Stimulated activated naive CD8-positive, alpha-beta T cell treated with anti-CD3 and anti-CD28 coated beads, Interleukin-15, amount 100 ng/mL, for 72 hours (primary cell): ENCODE measurements at regions not wholly inside any gene's neighbourhood (a gene's known extent, or its start where the extent isn't known, plus 50 kb on each side); places are given as distances from the start of the nearest gene placed in this dataset.

Experiments used
- ATAC-seq: fragments of 150-1000 bp; cut with Tn5 transposase; 2 replicates; pipeline ENCODE4 v1.10.0; 2021; ENCODE audit warnings: mild to moderate bottlenecking, moderate library complexity
- DNase-seq, 2 donors: peaks; one replicate each; pipeline ENCODE4 v3.0.0; 2021 to 2022
- H3K27ac Mint-ChIP-seq, 2 donors: one replicate each; pipeline ENCODE4 v1.8.0; 2022; ENCODE audit warnings: mild to moderate bottlenecking in 2 of 2, mixed read lengths in 2 of 2, moderate library complexity in 2 of 2
- H3K27me3 Mint-ChIP-seq: one replicate; pipeline ENCODE4 v1.8.0; 2022; ENCODE audit warnings: mixed read lengths
- H3K4me1 Mint-ChIP-seq: one replicate; pipeline ENCODE4 v1.8.0; 2022; ENCODE audit warnings: mild to moderate bottlenecking, mixed read lengths
- H3K4me3 Mint-ChIP-seq, 2 donors: one replicate each; pipeline ENCODE4 v1.8.0; 2022; ENCODE audit warnings: mild to moderate bottlenecking in 2 of 2, mixed read lengths in 2 of 2, moderate library complexity in 1 of 2
- H3K9me3 Mint-ChIP-seq, 2 donors: one replicate each; pipeline ENCODE4 v1.8.0; 2022; ENCODE audit warnings: mixed read lengths in 2 of 2

DNA sequence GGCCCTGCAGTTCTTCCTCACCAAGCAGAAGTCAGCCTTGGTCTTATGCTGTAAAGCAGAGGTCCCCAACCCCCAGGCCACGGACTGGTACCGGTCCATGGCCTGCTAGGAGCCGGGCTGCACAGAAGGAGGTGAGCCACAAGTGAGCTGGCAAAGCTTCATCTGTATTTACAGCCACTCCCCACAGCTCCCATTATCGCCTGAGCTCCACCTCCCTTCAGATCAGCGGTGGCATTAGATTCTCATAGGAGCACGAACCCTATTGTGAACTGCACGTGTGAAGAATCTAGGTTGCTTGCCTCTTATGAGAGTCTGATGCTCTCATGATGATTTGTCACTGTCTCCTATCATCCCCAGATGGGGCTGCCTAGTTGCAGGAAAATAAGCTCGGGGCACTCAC lies 87.6 kb upstream of the NEBL start:
- Mint-ChIP-seq H3K4me3 (no peak overlapping the region), H3K9me3 (peaks cover 6% of the 10 kb centered on the region in 2 donors), H3K27ac (no peak overlapping the region), H3K4me1 (no peaks in the 10 kb centered on the region), H3K27me3 (no peaks in the 10 kb centered on the region)
- ATAC-seq (no peak), DNase-seq (no peak)

DNA sequence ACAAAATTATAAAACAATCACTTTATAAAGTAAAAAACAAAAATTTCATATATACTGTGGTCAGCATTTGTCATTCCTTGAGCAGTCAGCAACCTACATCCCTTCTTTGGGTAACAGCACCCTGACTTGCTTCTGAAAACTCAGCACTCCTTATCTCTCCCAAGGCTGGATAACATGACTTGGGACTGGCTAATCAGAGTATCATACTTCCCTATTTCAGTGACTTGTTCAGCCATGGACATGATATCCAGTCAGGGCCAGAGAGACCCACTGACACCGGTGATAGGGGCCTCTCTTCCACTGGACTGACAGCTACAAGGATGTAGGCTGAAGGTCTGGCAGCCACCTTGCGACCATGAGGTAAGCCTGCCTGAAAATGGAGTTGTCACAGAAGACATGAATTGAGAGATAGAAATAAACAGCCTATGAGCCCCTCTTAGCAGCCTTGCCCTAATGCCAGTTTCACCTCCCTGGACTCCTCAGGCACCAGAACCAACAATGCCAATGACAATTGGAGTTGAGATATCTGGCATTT lies 84.4 kb upstream of the NEBL start:
- H3K27ac Mint-ChIP-seq = no peak overlapping the region
- DNase-seq = no peak
- peaks cover 0 to 6% of the 10 kb centered on the region in 2 donors for H3K9me3 Mint-ChIP-seq
- ATAC-seq = no peak
- no peaks in the 10 kb centered on the region for H3K4me1 Mint-ChIP-seq
- no peak overlapping the region for H3K4me3 Mint-ChIP-seq
- H3K27me3 Mint-ChIP-seq = no peaks in the 10 kb centered on the region

DNA sequence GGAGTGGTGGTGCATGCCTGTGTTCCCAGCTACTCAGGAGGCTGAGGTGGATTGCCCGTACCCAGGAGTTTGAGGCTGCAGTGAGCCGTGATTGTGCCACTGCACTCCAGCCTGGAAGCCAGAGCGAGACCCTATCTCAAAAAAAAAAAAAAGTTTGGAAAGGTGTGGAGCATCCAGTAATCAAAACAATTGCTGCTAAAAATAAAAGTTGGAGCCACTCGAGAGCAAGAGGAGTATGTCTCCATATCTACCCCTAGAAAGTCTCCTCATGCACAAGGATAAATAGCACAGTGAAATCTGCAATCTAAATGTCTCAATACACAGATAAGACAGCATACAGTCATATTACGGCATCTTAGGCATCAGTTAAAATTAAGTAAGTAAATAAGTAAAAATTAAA lies 81.5 kb upstream of the NEBL start:
- Mint-ChIP-seq H3K4me1 (no peaks in the 10 kb centered on the region), H3K27me3 (no peaks in the 10 kb centered on the region), H3K9me3 (peaks cover 0 to 6% of the 10 kb centered on the region in 2 donors), H3K27ac (no peak overlapping the region), H3K4me3 (no peak overlapping the region)
- ATAC-seq = no peak
- DNase-seq = no peak

DNA sequence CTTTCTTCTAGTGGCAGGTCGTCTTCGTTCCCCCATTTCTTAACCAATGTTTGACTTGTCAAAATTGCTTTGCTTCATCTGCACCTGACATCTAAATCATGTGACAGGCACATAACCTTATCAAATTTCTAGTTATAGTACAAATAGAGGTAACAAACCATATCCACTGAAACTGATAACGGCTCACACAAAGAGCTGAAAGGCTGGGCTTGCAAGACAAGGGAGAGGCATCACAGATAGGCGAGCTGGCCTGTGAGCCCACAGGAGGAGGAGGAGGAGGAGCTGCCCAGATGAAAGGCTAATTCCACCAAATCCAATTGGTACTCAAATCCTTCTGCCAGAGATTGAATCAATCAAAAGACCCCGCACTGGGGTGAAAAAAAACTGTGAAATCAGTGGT lies 80.2 kb upstream of the NEBL start:
- Mint-ChIP-seq H3K4me3 (no peak overlapping the region), H3K27me3 (no peaks in the 10 kb centered on the region), H3K4me1 (no peaks in the 10 kb centered on the region), H3K27ac (no peak overlapping the region), H3K9me3 (peaks cover 0 to 6% of the 10 kb centered on the region in 2 donors)
- no peak for DNase-seq
- ATAC-seq = no peak

DNA sequence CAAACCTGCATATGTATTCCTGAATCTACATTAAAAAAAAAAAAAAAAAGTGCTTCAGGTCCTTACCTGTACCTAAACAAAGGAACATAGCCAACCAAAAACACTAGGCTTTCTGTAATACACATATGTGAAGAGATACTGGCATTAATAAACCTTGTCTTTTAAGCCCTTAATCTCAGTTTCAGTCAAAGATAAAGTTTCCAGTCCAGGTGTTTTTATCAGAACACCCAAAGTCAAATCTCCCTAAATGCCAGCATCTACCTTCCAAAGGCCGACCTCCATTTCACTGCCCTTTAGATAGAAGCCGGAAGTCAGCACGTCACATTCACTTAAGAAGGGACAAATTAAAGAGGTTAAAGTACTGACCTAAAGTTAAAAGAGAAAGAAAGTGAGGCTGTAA lies 79.8 kb upstream of the NEBL start:
- Mint-ChIP-seq H3K27ac (no peak overlapping the region), H3K4me3 (no peak overlapping the region), H3K27me3 (no peaks in the 10 kb centered on the region), H3K9me3 (peaks cover 0 to 5% of the 10 kb centered on the region in 2 donors), H3K4me1 (no peaks in the 10 kb centered on the region)
- no peak for ATAC-seq
- DNase-seq = no peak

DNA sequence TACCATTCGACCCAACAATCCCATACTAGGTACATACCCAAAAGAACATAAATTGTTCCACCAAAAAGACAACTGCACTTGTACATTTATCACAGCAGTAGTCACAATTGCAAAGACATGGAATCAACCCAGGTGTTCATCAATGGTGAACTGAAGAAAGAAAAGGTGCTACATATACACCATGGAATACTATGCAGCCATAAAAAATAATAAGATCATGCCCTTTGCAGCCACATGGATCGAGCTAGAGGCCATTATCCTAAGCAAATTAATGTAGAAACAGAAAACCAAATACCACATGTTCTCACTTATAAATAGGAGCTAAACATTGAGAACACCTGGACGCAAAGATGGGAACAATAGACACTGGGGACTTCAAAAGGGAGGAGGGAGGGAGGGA lies 79.3 kb upstream of the NEBL start:
- no peak for DNase-seq
- no peak for ATAC-seq
- Mint-ChIP-seq H3K27ac (no peak overlapping the region), H3K4me1 (no peaks in the 10 kb centered on the region), H3K9me3 (peaks cover 0 to under 1% of the 10 kb centered on the region in 2 donors), H3K27me3 (no peaks in the 10 kb centered on the region), H3K4me3 (no peak overlapping the region)

DNA sequence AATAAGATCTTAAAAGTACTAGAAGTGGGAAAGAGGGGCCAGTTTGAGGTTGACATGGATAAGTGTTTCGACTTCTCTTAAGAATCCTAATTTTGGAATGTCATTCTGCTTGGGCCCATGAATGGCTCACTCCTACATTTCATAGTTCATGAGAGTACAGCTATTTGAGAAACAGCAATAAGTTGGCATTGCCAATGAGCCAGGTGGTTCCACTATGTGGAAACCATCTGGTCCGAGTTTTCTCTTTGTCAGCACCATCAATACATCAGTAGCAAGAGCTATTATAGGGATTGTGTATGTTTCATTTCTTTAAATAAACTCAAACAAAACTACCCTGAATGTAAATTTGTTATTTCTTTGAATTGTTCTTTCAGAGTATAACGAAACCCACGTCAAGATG lies 78.1 kb upstream of the NEBL start:
- ATAC-seq = no peak
- Mint-ChIP-seq H3K27me3 (no peaks in the 10 kb centered on the region), H3K4me1 (no peaks in the 10 kb centered on the region), H3K9me3 (no peaks in the 10 kb centered on the region), H3K27ac (no peak overlapping the region), H3K4me3 (no peak overlapping the region)
- no peak for DNase-seq

DNA sequence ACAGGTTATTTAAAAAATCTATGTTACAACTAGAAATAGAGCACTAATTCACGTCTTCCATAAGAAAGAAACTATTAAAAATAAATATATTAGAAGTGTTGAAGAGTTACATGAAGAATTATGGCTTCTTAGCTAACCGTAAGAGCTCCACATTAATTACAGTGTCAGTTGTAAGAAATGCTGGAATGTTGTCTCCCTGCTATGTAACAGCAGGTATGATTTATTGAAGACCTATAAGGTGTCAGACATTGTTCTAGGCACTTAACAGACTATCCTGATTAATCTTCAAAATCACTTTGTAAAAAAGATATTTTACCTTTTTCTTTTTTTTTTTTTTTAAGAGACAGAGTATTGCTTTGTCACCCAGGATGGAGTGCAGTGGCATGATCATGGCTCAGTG lies 75.8 kb upstream of the NEBL start:
- Mint-ChIP-seq H3K27ac (no peak overlapping the region), H3K4me3 (no peak overlapping the region), H3K27me3 (no peaks in the 10 kb centered on the region), H3K9me3 (no peaks in the 10 kb centered on the region), H3K4me1 (no peaks in the 10 kb centered on the region)
- no peak for DNase-seq
- no peak for ATAC-seq

DNA sequence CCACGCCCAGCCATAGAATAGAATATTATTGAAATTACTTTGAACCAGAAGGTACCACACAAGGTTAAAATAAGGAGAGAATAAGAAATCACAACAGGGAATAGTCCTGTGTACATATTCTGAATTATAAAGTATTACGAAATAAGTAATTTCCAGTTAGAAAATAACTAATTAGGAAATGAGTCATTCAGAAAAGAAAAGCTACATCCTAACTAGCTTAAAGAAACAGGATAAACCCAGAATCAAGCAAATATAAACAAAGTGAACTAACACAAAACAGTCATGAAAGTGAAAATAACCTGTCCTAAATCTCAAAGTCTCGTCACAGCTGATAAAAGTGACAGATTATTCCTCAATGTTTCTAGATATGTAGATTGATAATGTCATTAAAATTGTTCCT lies 74.8 kb upstream of the NEBL start:
- DNase-seq (no peak), ATAC-seq (no peak)
- Mint-ChIP-seq H3K4me1 (no peaks in the 10 kb centered on the region), H3K27ac (no peak overlapping the region), H3K27me3 (no peaks in the 10 kb centered on the region), H3K9me3 (no peaks in the 10 kb centered on the region), H3K4me3 (no peak overlapping the region)

DNA sequence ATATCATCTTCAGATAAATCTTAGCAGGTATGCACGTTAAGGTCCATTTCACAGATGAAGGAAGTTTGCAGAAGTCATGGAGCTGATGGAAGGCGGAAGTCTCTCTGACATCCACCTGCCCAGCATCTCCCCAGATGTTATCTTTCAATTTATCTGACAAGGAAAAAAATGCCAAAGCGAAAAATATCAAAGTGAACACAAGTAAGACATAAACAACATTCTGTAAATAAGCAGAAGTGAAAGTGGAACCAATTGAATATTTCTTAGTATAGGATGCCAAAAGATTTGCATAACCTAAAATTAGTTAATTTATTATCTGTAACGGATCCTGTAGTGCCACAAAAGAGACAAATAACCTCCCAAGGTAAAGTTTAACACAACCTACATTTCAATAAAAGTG lies 73.6 kb upstream of the NEBL start:
- H3K4me1 Mint-ChIP-seq = no peaks in the 10 kb centered on the region
- ATAC-seq (no peak), DNase-seq (no peak)
- H3K27ac Mint-ChIP-seq = no peak overlapping the region
- H3K27me3 Mint-ChIP-seq = no peaks in the 10 kb centered on the region
- no peak overlapping the region for H3K4me3 Mint-ChIP-seq
- H3K9me3 Mint-ChIP-seq = no peaks in the 10 kb centered on the region

DNA sequence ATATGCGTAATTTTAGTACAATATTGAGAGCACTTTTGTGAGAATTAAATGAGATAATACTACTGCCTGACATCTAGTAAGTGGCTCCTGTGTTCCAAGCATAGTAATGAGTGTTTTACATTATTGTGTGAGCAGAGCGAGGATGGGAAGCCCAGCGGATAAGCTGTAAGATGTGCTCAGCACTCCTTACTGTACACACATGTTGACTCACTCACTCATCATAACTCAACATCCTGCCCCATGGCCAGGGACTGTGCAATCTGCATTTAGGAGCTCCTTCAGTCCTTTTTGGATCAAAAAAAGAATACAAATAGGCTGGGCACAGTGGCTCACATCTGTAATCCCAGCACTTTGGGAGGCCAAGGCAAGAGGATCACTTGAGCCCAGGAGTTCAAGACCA lies 72.9 kb upstream of the NEBL start:
- ATAC-seq = no peak
- no peak overlapping the region for H3K4me3 Mint-ChIP-seq
- H3K4me1 Mint-ChIP-seq = no peaks in the 10 kb centered on the region
- no peak for DNase-seq
- H3K27ac Mint-ChIP-seq = no peak overlapping the region
- no peaks in the 10 kb centered on the region for H3K27me3 Mint-ChIP-seq
- peaks cover 3 to 6% of the 10 kb centered on the region in 2 donors for H3K9me3 Mint-ChIP-seq

DNA sequence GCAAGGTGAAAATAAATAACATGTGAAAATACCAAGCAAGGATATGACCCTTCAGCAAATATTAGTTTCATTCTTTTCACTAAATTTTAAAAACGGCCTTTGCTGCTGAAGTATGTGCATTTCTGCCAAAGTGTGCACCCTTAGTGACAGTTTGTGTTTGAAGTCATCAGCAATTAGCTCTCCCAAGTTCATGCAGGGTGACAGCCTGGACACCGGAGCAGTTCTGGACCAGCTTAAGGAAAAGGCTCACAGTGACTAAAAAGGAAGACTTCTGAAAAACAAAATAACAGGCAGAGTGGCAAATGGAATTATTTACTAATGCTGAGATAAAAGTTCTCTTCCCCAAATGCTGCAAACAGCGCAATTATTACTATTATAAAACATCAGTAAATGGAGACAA lies 69.3 kb upstream of the NEBL start:
- Mint-ChIP-seq H3K27ac (no peak overlapping the region), H3K27me3 (no peaks in the 10 kb centered on the region), H3K4me1 (no peaks in the 10 kb centered on the region), H3K4me3 (no peak overlapping the region), H3K9me3 (peaks cover 7 to 10% of the 10 kb centered on the region in 2 donors)
- ATAC-seq (no peak), DNase-seq (no peak)

DNA sequence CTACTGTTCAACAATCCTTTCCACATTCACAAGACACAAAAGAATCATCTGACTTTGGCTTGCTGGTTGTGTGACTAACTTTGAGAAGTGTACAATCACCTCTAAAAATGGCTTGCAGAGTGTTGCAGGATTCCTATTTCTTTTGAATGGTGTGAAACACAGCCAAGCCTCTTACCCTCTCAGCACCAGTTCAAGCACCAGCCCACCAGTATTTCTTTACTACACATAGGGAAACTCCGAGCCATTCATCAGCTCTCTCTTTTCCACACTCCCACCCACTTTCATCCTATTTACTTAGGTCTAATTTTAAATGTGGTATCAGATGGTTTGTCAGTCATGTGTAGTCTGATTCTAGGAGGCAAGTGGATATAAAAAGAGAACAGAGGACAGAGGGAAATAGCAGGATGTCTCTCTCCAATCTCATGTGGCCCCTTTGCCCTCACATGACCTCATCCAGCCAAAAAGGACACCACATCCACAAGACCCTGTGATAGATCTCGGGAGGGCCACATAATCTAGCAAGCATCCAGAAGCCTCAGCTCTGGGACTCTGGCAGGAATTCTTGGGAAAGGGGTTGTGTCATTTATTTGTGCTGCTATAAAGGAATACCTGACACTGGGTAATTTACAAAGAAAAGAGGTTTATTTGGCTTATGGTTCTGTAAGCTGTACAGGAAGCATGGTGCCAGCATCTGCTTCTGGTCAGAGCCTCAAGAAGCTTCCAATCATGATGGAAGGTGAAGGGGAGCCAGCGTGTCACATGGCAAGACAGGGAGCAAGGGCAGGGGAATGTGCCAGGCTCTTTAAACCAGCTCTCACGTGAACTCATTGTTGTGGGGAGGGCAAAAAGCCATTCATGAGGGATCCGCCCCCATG lies 66.8 kb upstream of the NEBL start:
- H3K27me3 Mint-ChIP-seq = no peaks in the 10 kb centered on the region
- no peak overlapping the region for H3K27ac Mint-ChIP-seq
- H3K9me3 Mint-ChIP-seq = peaks cover 7 to 10% of the 10 kb centered on the region in 2 donors
- no peaks in the 10 kb centered on the region for H3K4me1 Mint-ChIP-seq
- DNase-seq (no peak), ATAC-seq (no peak)
- no peak overlapping the region for H3K4me3 Mint-ChIP-seq

DNA sequence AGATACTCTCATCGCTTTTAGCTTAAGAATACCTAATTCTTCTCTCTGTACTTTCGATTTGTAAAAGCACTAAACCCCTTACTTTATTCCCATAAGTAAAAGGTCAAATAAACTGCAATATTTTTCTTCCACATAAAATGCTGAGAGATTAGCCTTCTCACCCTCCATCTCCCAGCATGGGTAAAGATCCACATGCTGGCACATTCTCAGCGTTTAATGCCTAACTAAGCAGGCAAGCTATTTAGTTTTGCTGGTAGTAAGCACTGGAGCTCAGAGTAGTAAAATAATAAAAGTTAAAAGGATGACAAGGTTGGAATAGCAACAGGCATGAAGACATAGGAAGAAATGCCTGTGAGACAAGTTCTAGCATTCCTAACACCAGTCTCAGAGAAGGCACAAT lies 65.9 kb upstream of the NEBL start:
- peaks cover 7 to 10% of the 10 kb centered on the region in 2 donors for H3K9me3 Mint-ChIP-seq
- no peaks in the 10 kb centered on the region for H3K27me3 Mint-ChIP-seq
- H3K4me3 Mint-ChIP-seq = no peak overlapping the region
- ATAC-seq (no peak), DNase-seq (no peak)
- no peak overlapping the region for H3K27ac Mint-ChIP-seq
- no peaks in the 10 kb centered on the region for H3K4me1 Mint-ChIP-seq

DNA sequence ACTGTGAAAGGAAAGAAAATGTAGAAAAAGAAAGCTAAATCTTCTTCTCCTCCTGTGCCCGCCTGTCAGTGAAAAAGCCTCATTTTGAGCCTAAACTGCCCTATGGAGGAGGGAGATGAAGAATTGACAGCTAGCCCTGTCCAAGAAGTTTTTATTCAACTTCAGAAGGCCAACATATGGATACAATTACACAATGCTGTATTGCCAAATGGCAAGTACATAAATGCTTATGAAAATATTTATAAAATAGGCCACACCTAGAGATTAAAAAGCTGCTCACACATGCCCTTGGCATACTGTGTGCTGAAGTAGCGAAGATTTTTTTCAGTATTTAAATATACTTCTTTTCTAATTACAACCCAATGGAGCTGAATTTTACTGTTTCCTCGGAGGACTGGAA lies 65.1 kb upstream of the NEBL start:
- DNase-seq = no peak
- no peak for ATAC-seq
- Mint-ChIP-seq H3K27ac (no peak overlapping the region), H3K4me3 (no peak overlapping the region), H3K27me3 (no peaks in the 10 kb centered on the region), H3K4me1 (no peaks in the 10 kb centered on the region), H3K9me3 (peaks cover 7 to 10% of the 10 kb centered on the region in 2 donors)

DNA sequence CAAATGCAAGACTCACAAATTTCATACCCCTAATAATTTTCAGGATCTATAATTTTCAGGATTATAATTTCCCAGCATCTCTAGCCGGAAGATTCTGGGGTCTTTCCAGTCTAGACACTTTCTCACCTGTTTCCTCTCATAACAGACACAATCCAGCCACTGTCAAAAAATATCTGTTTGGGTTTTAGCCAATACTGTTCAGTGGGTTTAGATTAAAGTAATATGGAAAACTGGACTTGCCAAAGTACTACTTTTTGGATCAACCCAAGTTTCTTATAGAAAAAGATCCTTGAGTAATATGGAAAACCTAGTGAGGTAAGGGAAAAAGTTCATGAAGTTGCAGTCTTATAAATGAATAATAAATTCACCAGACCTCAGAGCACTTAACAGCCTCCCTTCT lies 62.1 kb upstream of the NEBL start:
- no peaks in the 10 kb centered on the region for H3K27me3 Mint-ChIP-seq
- no peak overlapping the region for H3K27ac Mint-ChIP-seq
- ATAC-seq (no peak), DNase-seq (no peak)
- H3K4me3 Mint-ChIP-seq = no peak overlapping the region
- no peaks in the 10 kb centered on the region for H3K4me1 Mint-ChIP-seq
- H3K9me3 Mint-ChIP-seq = no peaks in the 10 kb centered on the region

DNA sequence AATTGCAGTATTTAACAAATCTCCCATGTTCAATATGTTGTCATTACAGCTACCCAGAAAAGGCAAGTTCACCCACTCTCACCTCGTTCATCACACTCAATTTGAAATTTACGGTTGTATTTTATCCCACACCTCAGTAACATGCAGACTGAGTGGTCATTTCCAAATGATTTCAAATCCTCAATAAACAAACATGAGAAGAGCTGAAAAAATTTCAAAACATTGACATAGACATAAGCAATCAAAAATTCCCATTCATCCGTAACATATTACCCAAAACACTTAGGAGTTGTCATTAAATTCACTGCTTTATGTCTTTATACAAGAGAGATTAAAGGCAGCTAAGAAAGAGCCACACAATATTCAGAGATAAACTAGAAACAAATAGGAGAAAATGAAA lies 61.7 kb upstream of the NEBL start:
- no peaks in the 10 kb centered on the region for H3K4me1 Mint-ChIP-seq

More for the DNA sequence above, 61.7 kb upstream of the NEBL start:
- Mint-ChIP-seq H3K27ac (no peak overlapping the region), H3K9me3 (no peaks in the 10 kb centered on the region), H3K27me3 (no peaks in the 10 kb centered on the region), H3K4me3 (no peak overlapping the region)
- ATAC-seq = no peak
- no peak for DNase-seq
